Osteocyte (in vitro differentiated cells): ENCODE measurements at regions not wholly inside any gene's neighbourhood (a gene's known extent, or its start where the extent isn't known, plus 50 kb on each side); places are given as distances from the start of the nearest gene placed in this dataset.

ENCODE experiments used
- DNase-seq: peaks from one replicate; pipeline ENCODE4 v3.0.0; 2021; ENCODE audit warnings: mixed read lengths; ENCODE audit not compliant: unreplicated experiment; ENCODE audit errors: extremely low spot score
- H3K27ac Mint-ChIP-seq: one replicate; pipeline ENCODE4 v1.8.0; 2021; ENCODE audit warnings: mild to moderate bottlenecking, mixed read lengths; ENCODE audit not compliant: unreplicated experiment
- H3K27me3 Mint-ChIP-seq: one replicate; pipeline ENCODE4 v1.8.0; 2021; ENCODE audit warnings: mixed read lengths; ENCODE audit not compliant: unreplicated experiment
- H3K36me3 Mint-ChIP-seq: one replicate; pipeline ENCODE4 v1.8.0; 2021; ENCODE audit warnings: mixed read lengths; ENCODE audit not compliant: unreplicated experiment
- H3K4me1 Mint-ChIP-seq: one replicate; pipeline ENCODE4 v1.8.0; 2021; ENCODE audit warnings: mixed read lengths; ENCODE audit not compliant: unreplicated experiment
- H3K4me3 Mint-ChIP-seq: one replicate; pipeline ENCODE4 v1.8.0; 2021; ENCODE audit warnings: mild to moderate bottlenecking, moderate library complexity, mixed read lengths; ENCODE audit not compliant: unreplicated experiment
- H3K9me3 Mint-ChIP-seq: one replicate; pipeline ENCODE4 v1.8.0; 2021; ENCODE audit warnings: mixed read lengths; ENCODE audit not compliant: unreplicated experiment
- CTCF ChIP-seq: fragments of 200-600 bp; sonication (generic); IDR thresholded peaks from 2 replicates; pipeline ENCODE4 v1.5.0; 2021; ENCODE audit warnings: antibody characterized with exemption, mild to moderate bottlenecking, moderate library complexity

GRCh38 chr5:120778491-120779484 is 314.7 kb downstream of the PRR16 start:
- peaks cover 4% of the 10 kb centered on the region for H3K9me3 Mint-ChIP-seq
- TF ChIP-seq CTCF: no peak
- H3K4me3 Mint-ChIP-seq: peak overlapping the region; percentile 45
- H3K4me1 Mint-ChIP-seq: peaks cover 22% of the 10 kb centered on the region
- H3K36me3 Mint-ChIP-seq: no peaks in the 10 kb centered on the region
- no peak for DNase-seq
- H3K27me3 Mint-ChIP-seq: no peaks in the 10 kb centered on the region
- peak overlapping the region; percentile 88 for H3K27ac Mint-ChIP-seq

DNA sequence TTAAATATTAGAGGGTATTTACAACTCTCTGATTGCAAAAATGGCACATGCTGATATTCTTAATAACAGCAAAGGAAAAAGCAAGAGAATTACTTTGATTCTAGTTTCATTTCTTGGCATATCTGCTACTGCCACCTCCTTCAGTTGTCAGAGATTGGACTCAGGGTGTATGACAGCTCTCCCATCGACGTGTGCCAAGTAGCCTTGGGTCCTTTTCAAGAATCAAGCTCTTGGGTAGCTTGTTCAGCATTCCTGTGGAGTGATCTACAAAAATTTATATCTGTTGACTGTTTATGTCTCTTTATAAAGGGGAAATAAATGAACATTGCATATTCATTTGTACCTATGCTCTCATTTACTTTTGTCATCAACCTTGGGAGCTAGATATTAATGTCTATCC is 315.6 kb downstream of the PRR16 start:
- Mint-ChIP-seq H3K27ac (peak overlapping the region; percentile 48), H3K4me3 (no peak overlapping the region), H3K27me3 (no peaks in the 10 kb centered on the region), H3K9me3 (peaks cover 4% of the 10 kb centered on the region), H3K4me1 (peaks cover 22% of the 10 kb centered on the region), H3K36me3 (peaks cover 3% of the 10 kb centered on the region)
- TF ChIP-seq CTCF: no peak
- DNase-seq: no peak

DNA sequence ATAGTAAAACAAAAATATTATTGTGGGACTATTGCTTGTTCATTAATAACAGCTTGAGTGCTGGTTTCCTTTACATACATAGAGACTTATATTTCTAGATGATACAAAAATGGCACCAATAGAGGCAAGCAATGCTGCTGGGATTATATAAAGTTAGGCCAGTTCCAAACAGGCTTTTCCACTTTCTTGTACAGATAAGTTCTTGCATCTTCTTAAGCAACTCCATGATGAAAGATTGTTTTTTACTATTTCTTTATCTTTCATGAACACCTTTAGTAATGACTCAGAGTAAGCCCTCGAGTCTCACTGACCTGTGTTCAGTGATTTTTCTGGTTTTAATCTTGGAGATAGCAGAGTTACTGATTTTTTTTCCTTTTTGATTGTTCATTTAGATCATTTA is 324.4 kb downstream of the PRR16 start:
- Mint-ChIP-seq H3K27ac (no peak overlapping the region), H3K36me3 (peaks cover 3% of the 10 kb centered on the region), H3K9me3 (peaks cover 4% of the 10 kb centered on the region), H3K4me1 (no peaks in the 10 kb centered on the region), H3K4me3 (no peak overlapping the region), H3K27me3 (no peaks in the 10 kb centered on the region)
- no peak for TF ChIP-seq CTCF
- no peak for DNase-seq

DNA sequence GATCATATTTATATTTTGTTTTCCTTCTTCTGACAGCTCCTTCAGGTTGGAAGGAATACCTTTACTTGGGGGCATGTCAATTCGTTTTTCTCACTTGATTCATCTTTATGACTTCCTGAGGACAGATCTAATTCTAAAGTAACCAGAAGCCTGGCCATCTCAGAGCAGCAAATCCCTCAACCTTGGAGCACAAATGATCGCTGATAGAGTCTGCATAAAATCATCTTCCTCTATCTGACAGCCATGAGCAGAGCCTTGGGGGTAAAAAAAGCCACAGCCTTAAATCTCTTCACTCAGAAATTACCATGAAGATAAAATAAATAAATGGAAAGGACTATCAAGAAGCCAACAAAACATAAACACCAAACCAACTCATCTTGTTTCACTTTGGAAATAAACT is 325.8 kb downstream of the PRR16 start:
- TF ChIP-seq CTCF: no peak
- Mint-ChIP-seq H3K27ac (no peak overlapping the region), H3K36me3 (no peaks in the 10 kb centered on the region), H3K27me3 (no peaks in the 10 kb centered on the region), H3K4me1 (no peaks in the 10 kb centered on the region), H3K9me3 (peaks cover 4% of the 10 kb centered on the region), H3K4me3 (no peak overlapping the region)
- no peak for DNase-seq

DNA sequence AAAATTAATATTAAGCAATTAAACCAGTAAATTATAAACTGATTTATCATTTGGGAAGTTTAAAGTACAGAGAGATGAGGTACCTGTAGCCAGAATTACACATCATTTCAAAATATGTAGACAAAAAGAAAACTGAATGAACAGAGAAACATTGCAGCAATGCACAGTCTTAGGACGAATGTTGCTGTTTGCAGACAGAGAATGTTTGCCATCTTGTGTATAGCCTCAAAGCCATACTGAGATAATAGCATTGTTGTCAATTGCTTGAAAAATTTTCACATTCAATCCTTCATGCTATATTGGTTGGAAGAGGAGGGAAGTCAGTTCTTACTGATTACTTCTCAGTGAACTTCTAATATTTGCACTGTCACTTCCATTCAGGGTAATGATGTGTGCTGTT is 326.2 kb downstream of the PRR16 start:
- H3K4me3 Mint-ChIP-seq: no peak overlapping the region
- no peak for DNase-seq
- no peaks in the 10 kb centered on the region for H3K27me3 Mint-ChIP-seq
- H3K9me3 Mint-ChIP-seq: peaks cover 4% of the 10 kb centered on the region
- H3K4me1 Mint-ChIP-seq: no peaks in the 10 kb centered on the region
- TF ChIP-seq CTCF: no peak
- H3K27ac Mint-ChIP-seq: no peak overlapping the region
- no peaks in the 10 kb centered on the region for H3K36me3 Mint-ChIP-seq
